ENCODE measurements at regions not wholly inside any gene's neighbourhood (a gene's known extent, or its start where the extent isn't known, plus 50 kb on each side); places are given as distances from the start of the nearest gene placed in this dataset.

- Histone ChIP-seq H3K4me1 (ENCODE audit: insufficient read depth) (peaks cover 22% of the 10 kb centered on the region), H3K4me2 (no peak overlapping the region), H4K20me1 (ENCODE audit: insufficient read depth, poor library complexity, severe bottlenecking) (no peaks in the 10 kb centered on the region), H3K27ac (peak overlapping the region; percentile 81), H3K4me3 (no peak overlapping the region), H3K27me3 (no peaks in the 10 kb centered on the region), H3K36me3 (replicated peaks; ENCODE audit: insufficient read depth, low read depth) (no peaks in the 10 kb centered on the region), H3K9me2 (replicated peaks; ENCODE audit: insufficient read depth) (no peaks in the 10 kb centered on the region), H2AFZ (no peak overlapping the region), H3K9me3 (ENCODE audit: low read depth) (no peaks in the 10 kb centered on the region), H3K79me2 (no peaks in the 10 kb centered on the region)
- WGBS (ENCODE audit: low lambda C conversion rate, missing lambda C conversion rate): 72% methylated on average over 18 of the region's 19 CpGs
- peak; percentile 64 for DNase-seq (ENCODE audit: low spot score)
- TF ChIP-seq EZH2phosphoT487 (IDR thresholded peaks at IDR 0.05; ENCODE audit: low read depth, severe bottlenecking, unreplicated experiment) (no peak), CTCF (IDR thresholded peaks at IDR 0.05; ENCODE audit: poor library complexity) (no peak), EZH2 (IDR thresholded peaks at IDR 0.05; ENCODE audit: borderline replicate concordance) (no peak)
Observed at GRCh38 chr7:155953781-155954549, 141.7 kb upstream of the SHH start.

GRCh38 chr7:155953501-155953778, 141.2 kb upstream of the SHH start:
- Histone ChIP-seq H3K4me1 (ENCODE audit: insufficient read depth) (peaks cover 22% of the 10 kb centered on the region), H3K36me3 (replicated peaks; ENCODE audit: insufficient read depth, low read depth) (no peaks in the 10 kb centered on the region), H3K9me2 (replicated peaks; ENCODE audit: insufficient read depth) (no peaks in the 10 kb centered on the region), H2AFZ (no peak overlapping the region), H3K9me3 (ENCODE audit: low read depth) (no peaks in the 10 kb centered on the region), H3K27ac (peak overlapping the region; percentile 68), H3K4me2 (no peak overlapping the region), H3K27me3 (no peaks in the 10 kb centered on the region), H4K20me1 (ENCODE audit: insufficient read depth, poor library complexity, severe bottlenecking) (no peaks in the 10 kb centered on the region), H3K4me3 (no peak overlapping the region), H3K79me2 (no peaks in the 10 kb centered on the region)
- DNase-seq (ENCODE audit: low spot score): no peak
- no peak for TF ChIP-seq EZH2 (IDR thresholded peaks at IDR 0.05; ENCODE audit: borderline replicate concordance)
- TF ChIP-seq CTCF (IDR thresholded peaks at IDR 0.05; ENCODE audit: poor library complexity): no peak
- TF ChIP-seq EZH2phosphoT487 (IDR thresholded peaks at IDR 0.05; ENCODE audit: low read depth, severe bottlenecking, unreplicated experiment): no peak
- WGBS (ENCODE audit: low lambda C conversion rate, missing lambda C conversion rate): 85% methylated on average over 5 of the region's 5 CpGs

- WGBS (ENCODE audit: low lambda C conversion rate, missing lambda C conversion rate): 64% methylated on average over 21 of the region's 21 CpGs
- H3K4me3 ChIP-seq: no peak overlapping the region
- no peaks in the 10 kb centered on the region for H3K9me3 ChIP-seq (ENCODE audit: low read depth)
- H3K4me1 ChIP-seq (ENCODE audit: insufficient read depth): peaks cover 22% of the 10 kb centered on the region
- no peaks in the 10 kb centered on the region for H3K27me3 ChIP-seq
- H3K4me2 ChIP-seq: peak overlapping the region; percentile 37
- H4K20me1 ChIP-seq (ENCODE audit: insufficient read depth, poor library complexity, severe bottlenecking): no peaks in the 10 kb centered on the region
- no peaks in the 10 kb centered on the region for H3K9me2 ChIP-seq (replicated peaks; ENCODE audit: insufficient read depth)
- DNase-seq (ENCODE audit: low spot score): peak; percentile 79
- no peak overlapping the region for H2AFZ ChIP-seq
- TF ChIP-seq EZH2phosphoT487 (IDR thresholded peaks at IDR 0.05; ENCODE audit: low read depth, severe bottlenecking, unreplicated experiment): no peak
- H3K79me2 ChIP-seq: no peaks in the 10 kb centered on the region
- peak overlapping the region; percentile 97 for H3K27ac ChIP-seq
- no peaks in the 10 kb centered on the region for H3K36me3 ChIP-seq (replicated peaks; ENCODE audit: insufficient read depth, low read depth)
Observed at GRCh38 chr7:155951554-155952158, 139.4 kb upstream of the SHH start.

- Histone ChIP-seq H3K27me3 (no peaks in the 10 kb centered on the region), H3K36me3 (replicated peaks; ENCODE audit: insufficient read depth, low read depth) (no peaks in the 10 kb centered on the region), H3K27ac (peak overlapping the region; percentile 97), H4K20me1 (ENCODE audit: insufficient read depth, poor library complexity, severe bottlenecking) (no peaks in the 10 kb centered on the region), H3K4me3 (no peak overlapping the region), H3K4me2 (no peak overlapping the region), H2AFZ (no peak overlapping the region), H3K4me1 (ENCODE audit: insufficient read depth) (peaks cover 22% of the 10 kb centered on the region), H3K9me2 (replicated peaks; ENCODE audit: insufficient read depth) (no peaks in the 10 kb centered on the region), H3K79me2 (no peaks in the 10 kb centered on the region), H3K9me3 (ENCODE audit: low read depth) (no peaks in the 10 kb centered on the region)
- no peak for TF ChIP-seq EZH2 (IDR thresholded peaks at IDR 0.05; ENCODE audit: borderline replicate concordance)
- TF ChIP-seq CTCF (IDR thresholded peaks at IDR 0.05; ENCODE audit: poor library complexity): no peak
- TF ChIP-seq EZH2phosphoT487 (IDR thresholded peaks at IDR 0.05; ENCODE audit: low read depth, severe bottlenecking, unreplicated experiment): no peak
- WGBS (ENCODE audit: low lambda C conversion rate, missing lambda C conversion rate): 87% methylated on average over 14 of the region's 14 CpGs
- DNase-seq (ENCODE audit: low spot score): no peak
Observed at GRCh38 chr7:155950898-155951553, 138.8 kb upstream of the SHH start.

Measured in hepatocyte (in vitro differentiated cells).